ENCODE measurements at regions not wholly inside any gene's neighbourhood (a gene's known extent, or its start where the extent isn't known, plus 50 kb on each side); places are given as distances from the start of the nearest gene placed in this dataset.

DNA sequence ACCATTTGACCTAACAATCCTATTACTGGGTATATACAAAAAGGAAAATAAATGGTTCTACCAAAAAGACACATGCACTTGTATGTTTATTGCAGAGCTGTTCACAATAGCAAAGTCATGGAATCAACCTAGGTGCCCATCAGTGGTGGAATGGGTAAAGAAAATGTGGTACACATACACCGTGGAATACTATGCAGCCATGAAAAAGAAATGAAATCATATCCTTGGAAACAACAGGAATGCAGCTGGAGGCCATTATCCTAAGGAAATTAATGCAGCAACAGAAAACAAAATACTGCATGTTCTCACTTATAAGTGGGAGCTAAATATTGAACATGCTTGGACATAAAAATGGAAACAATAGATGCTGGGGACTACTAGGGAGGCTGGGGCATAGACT is 534.1 kb upstream of the SGCD start:
- no peak overlapping the region for H4K5ac ChIP-seq (ENCODE audit: low read depth, low read length)
- no peaks in the 10 kb centered on the region for H4K20me1 ChIP-seq (ENCODE audit: insufficient read depth, low read length)
- CTCF ChIA-PET: no interaction called here
- H3K27ac ChIP-seq (ENCODE audit: insufficient read depth, low read length): no peak overlapping the region
- H2BK15ac ChIP-seq (ENCODE audit: low read depth, low read length): no peak overlapping the region
- intact Hi-C loops (cut with micrococcal nuclease) (no loop called here), dilution Hi-C loops (cut with HindIII; ENCODE audit: low sequenced_read_pairs, unreplicated experiment) (no loop called here), in situ Hi-C loops (cut with MboI; ENCODE audit: low sequenced_read_pairs) (no loop called here)
- no peaks in the 10 kb centered on the region for H3K36me3 ChIP-seq (ENCODE audit: control insufficient read depth, insufficient read depth, low read length)
- WGBS, 2 experiments (ENCODE audit: extremely low coverage in 2 of 2, insufficient read length in 1 of 2): no CpG with 5 or more reads among the region's 1 CpG
- ATAC-seq (ENCODE audit: low read depth): no peak
- H3K9me1 ChIP-seq (ENCODE audit: insufficient read depth, low read length): no peaks in the 10 kb centered on the region
- POLR2A ChIA-PET (ENCODE audit: unreplicated experiment): no interaction called here
- H2BK5ac ChIP-seq (ENCODE audit: low read depth, low read length, poor library complexity, severe bottlenecking): no peak overlapping the region
- DNase-seq: no peak
- H2BK20ac ChIP-seq (ENCODE audit: low read depth, low read length): no peak overlapping the region
- no peak overlapping the region for H3K4me3 ChIP-seq (ENCODE audit: insufficient read depth, low read depth, low read length)
- H3K18ac ChIP-seq (ENCODE audit: low read depth, low read length): no peak overlapping the region
- TF ChIP-seq RAD21 (IDR thresholded peaks at IDR 0.05; ENCODE audit: low read length) (no peak), NFE2L2 (IDR thresholded peaks at IDR 0.05; ENCODE audit: low read depth, low read length) (no peak), SMC3 (IDR thresholded peaks at IDR 0.05; ENCODE audit: low read depth, low read length) (no peak), RCOR1 (IDR thresholded peaks at IDR 0.05; ENCODE audit: insufficient replicate concordance, low read length) (no peak), RFX5 (IDR thresholded peaks at IDR 0.05; ENCODE audit: low read depth, low read length) (no peak), FOS (IDR thresholded peaks at IDR 0.05; ENCODE audit: low read depth, low read length) (no peak), MAZ (IDR thresholded peaks at IDR 0.05; ENCODE audit: borderline replicate concordance, low read depth, low read length) (no peak), BHLHE40 (IDR thresholded peaks at IDR 0.05; ENCODE audit: low read depth, low read length) (no peak), POLR2A (IDR thresholded peaks at IDR 0.05; ENCODE audit: low read depth, low read length) (no peak), MXI1 (IDR thresholded peaks at IDR 0.05; ENCODE audit: borderline replicate concordance, low read depth, low read length) (no peak), CEBPB (IDR thresholded peaks at IDR 0.05; ENCODE audit: low read depth, low read length) (no peak), MAFK (IDR thresholded peaks at IDR 0.05; ENCODE audit: low read depth, low read length) (no peak)
- TF ChIP-seq, protein P1, sequence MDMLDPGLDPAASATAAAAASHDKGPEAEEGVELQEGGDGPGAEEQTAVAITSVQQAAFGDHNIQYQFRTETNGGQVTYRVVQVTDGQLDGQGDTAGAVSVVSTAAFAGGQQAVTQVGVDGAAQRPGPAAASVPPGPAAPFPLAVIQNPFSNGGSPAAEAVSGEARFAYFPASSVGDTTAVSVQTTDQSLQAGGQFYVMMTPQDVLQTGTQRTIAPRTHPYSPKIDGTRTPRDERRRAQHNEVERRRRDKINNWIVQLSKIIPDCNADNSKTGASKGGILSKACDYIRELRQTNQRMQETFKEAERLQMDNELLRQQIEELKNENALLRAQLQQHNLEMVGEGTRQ (IDR thresholded peaks at IDR 0.05; ENCODE audit: low read depth, low read length): no peak
- TF ChIP-seq, protein P2, sequence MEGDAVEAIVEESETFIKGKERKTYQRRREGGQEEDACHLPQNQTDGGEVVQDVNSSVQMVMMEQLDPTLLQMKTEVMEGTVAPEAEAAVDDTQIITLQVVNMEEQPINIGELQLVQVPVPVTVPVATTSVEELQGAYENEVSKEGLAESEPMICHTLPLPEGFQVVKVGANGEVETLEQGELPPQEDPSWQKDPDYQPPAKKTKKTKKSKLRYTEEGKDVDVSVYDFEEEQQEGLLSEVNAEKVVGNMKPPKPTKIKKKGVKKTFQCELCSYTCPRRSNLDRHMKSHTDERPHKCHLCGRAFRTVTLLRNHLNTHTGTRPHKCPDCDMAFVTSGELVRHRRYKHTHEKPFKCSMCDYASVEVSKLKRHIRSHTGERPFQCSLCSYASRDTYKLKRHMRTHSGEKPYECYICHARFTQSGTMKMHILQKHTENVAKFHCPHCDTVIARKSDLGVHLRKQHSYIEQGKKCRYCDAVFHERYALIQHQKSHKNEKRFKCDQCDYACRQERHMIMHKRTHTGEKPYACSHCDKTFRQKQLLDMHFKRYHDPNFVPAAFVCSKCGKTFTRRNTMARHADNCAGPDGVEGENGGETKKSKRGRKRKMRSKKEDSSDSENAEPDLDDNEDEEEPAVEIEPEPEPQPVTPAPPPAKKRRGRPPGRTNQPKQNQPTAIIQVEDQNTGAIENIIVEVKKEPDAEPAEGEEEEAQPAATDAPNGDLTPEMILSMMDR (conservative IDR thresholded peaks at IDR 0.05; ENCODE audit: low read depth, low read length): no peak
- no peaks in the 10 kb centered on the region for H3K79me1 ChIP-seq (ENCODE audit: low read depth in 1 of 2, low read length in 2 of 2)
- H4K91ac ChIP-seq (ENCODE audit: insufficient read depth, low read depth, low read length): no peak overlapping the region
- H3K4ac ChIP-seq (ENCODE audit: low read depth, low read length): no peak overlapping the region
- no peak overlapping the region for H3K14ac ChIP-seq (replicated peaks; ENCODE audit: low read depth, low read length)
- no peak overlapping the region for H3K9ac ChIP-seq (ENCODE audit: low read depth, low read length)
- no peaks in the 10 kb centered on the region for H3K27me3 ChIP-seq (ENCODE audit: control insufficient read depth, insufficient read depth, low read length)
- H2BK120ac ChIP-seq (ENCODE audit: low read depth, low read length): no peak overlapping the region
- H2AK5ac ChIP-seq (ENCODE audit: low read depth, low read length): no peak overlapping the region
- H3K23ac ChIP-seq (ENCODE audit: low read depth, low read length): no peak overlapping the region
- H2AFZ ChIP-seq (replicated peaks; ENCODE audit: low read length, poor library complexity): no peak overlapping the region
- no peak overlapping the region for H2AK9ac ChIP-seq (replicated peaks; ENCODE audit: low read depth, low read length, poor library complexity)
- H3K56ac ChIP-seq (ENCODE audit: extremely low read depth, insufficient read depth, low read length): no peak overlapping the region
- no peaks in the 10 kb centered on the region for H3K4me1 ChIP-seq (ENCODE audit: control insufficient read depth, insufficient read depth, low read length)
- BruUV-seq (replicated peaks): no TSS peak
- H4K8ac ChIP-seq (ENCODE audit: low read depth in 2 of 2, low read length in 2 of 2): no peak overlapping the region
- H3K9me3 ChIP-seq (ENCODE audit: control insufficient read depth, insufficient read depth, low read length): peaks cover 2% of the 10 kb centered on the region; the same call in 1 of the 2 replicates
- no peak overlapping the region for H3K4me2 ChIP-seq (ENCODE audit: low read depth, low read length)
